Kidney (tissue), 13 donors: ENCODE measurements at regions not wholly inside any gene's neighbourhood (a gene's known extent, or its start where the extent isn't known, plus 50 kb on each side); places are given as distances from the start of the nearest gene placed in this dataset.

ENCODE experiments used
- DNase-seq, 5 donors: peaks; one replicate each; pipeline ENCODE4 v3.0.0-alpha.2; 2013 to 2020
- FAIRE-seq: peaks from 2 replicates; lab custom pipeline; 2012; peaks lifted over from hg19 to GRCh38; lab: Jason Lieb, UNC
- H3K27ac ChIP-seq, 2 donors: one replicate each; pipeline ENCODE4 v1.7.0; 2013; ENCODE audit warnings: low read depth in 2 of 2, low read length in 2 of 2, inconsistent platforms in 1 of 2
- H3K27me3 ChIP-seq: one replicate; pipeline ENCODE4 v1.7.1; 2013; ENCODE audit warnings: low read length, inconsistent platforms; ENCODE audit not compliant: control insufficient read depth, insufficient read depth
- H3K36me3 ChIP-seq, 3 donors: one replicate each; pipeline versions ENCODE4 v1.7.0 to v1.7.1; 2013; ENCODE audit warnings: low read length in 3 of 3, control low read depth in 1 of 3, inconsistent platforms in 1 of 3; ENCODE audit not compliant: insufficient read depth in 3 of 3, control insufficient read depth in 2 of 3
- H3K4me1 ChIP-seq, 3 donors: one replicate each; pipeline versions ENCODE4 v1.7.0 to v1.7.1; 2013; ENCODE audit warnings: low read length in 3 of 3, inconsistent platforms in 1 of 3, low read depth in 1 of 3; ENCODE audit not compliant: control insufficient read depth in 2 of 3, insufficient read depth in 2 of 3
- H3K4me3 ChIP-seq, 3 donors: one replicate each; pipeline versions ENCODE4 v1.7.0 to v1.8.1; 2013; ENCODE audit warnings: low read length in 3 of 3, control low read depth in 1 of 3, inconsistent platforms in 1 of 3
- H3K9ac ChIP-seq, 3 donors: one replicate each; pipeline versions ENCODE4 v1.7.0 to v1.7.1; 2013; ENCODE audit warnings: low read length in 3 of 3, control low read depth in 1 of 3, inconsistent platforms in 1 of 3
- H3K9me3 ChIP-seq, 3 donors: one replicate each; pipeline versions ENCODE4 v1.7.0 to v1.7.1; 2013; ENCODE audit warnings: low read length in 3 of 3, control low read depth in 1 of 3, inconsistent platforms in 1 of 3; ENCODE audit not compliant: control insufficient read depth in 2 of 3, insufficient read depth in 1 of 3
- CTCF ChIP-seq: IDR thresholded peaks from 3 replicates; pipeline ENCODE4 v1.5.1; 2012; ENCODE audit warnings: mild to moderate bottlenecking, moderate library complexity, borderline replicate concordance; ENCODE audit not compliant: insufficient read depth; ENCODE audit errors: extremely low read depth
- intact Hi-C: fragments of 100-400 bp; cut with DNase I; formaldehyde crosslinking; loops from one replicate; pipeline ENCODE4 v1.11.1; 2022
- donor health status: control.
- donor health status: control.
- donor health status: control.
- donor health status: control.
- donor health status: control.
- donor health status: DM: yes; HTN: yes; CAD: no.
- donor health status: Normal renal cell carcinoma (clear cell type).

GRCh38 chr2:2719781-2720180 lies 388.7 kb upstream of the MYT1L start:
- Histone ChIP-seq H3K27ac (no peak overlapping the region), H3K9ac (no peak overlapping the region), H3K4me1 (no peaks in the 10 kb centered on the region), H3K27me3 (no peaks in the 10 kb centered on the region), H3K9me3 (no peaks in the 10 kb centered on the region), H3K36me3 (no peaks in the 10 kb centered on the region), H3K4me3 (no peak overlapping the region)
- no peak for TF ChIP-seq CTCF
- FAIRE-seq (no peak), DNase-seq (no peak)
- intact Hi-C loops = no loop called here

GRCh38 chr2:2719015-2719414 lies 387.9 kb upstream of the MYT1L start:
- Histone ChIP-seq H3K9me3 (no peaks in the 10 kb centered on the region), H3K4me3 (no peak overlapping the region), H3K4me1 (no peaks in the 10 kb centered on the region), H3K27ac (no peak overlapping the region), H3K27me3 (no peaks in the 10 kb centered on the region), H3K9ac (no peak overlapping the region), H3K36me3 (no peaks in the 10 kb centered on the region)
- TF ChIP-seq CTCF = no peak
- peak in 3 of 5 donors; percentile 34 to 68 (median 56) for DNase-seq
- intact Hi-C loops = no loop called here
- FAIRE-seq = no peak

- no peak for TF ChIP-seq CTCF
- Histone ChIP-seq H3K9me3 (no peaks in the 10 kb centered on the region), H3K4me1 (no peaks in the 10 kb centered on the region), H3K27me3 (no peaks in the 10 kb centered on the region), H3K9ac (no peak overlapping the region), H3K36me3 (no peaks in the 10 kb centered on the region), H3K4me3 (no peak overlapping the region), H3K27ac (no peak overlapping the region)
- FAIRE-seq = no peak
- intact Hi-C loops = no loop called here
- DNase-seq = no peak
Observed at GRCh38 chr2:2717406-2717805, 386.3 kb upstream of the MYT1L start.

- intact Hi-C loops = no loop called here
- Histone ChIP-seq H3K4me1 (no peaks in the 10 kb centered on the region), H3K27me3 (no peaks in the 10 kb centered on the region), H3K9me3 (no peaks in the 10 kb centered on the region), H3K27ac (no peak overlapping the region), H3K4me3 (no peak overlapping the region), H3K36me3 (no peaks in the 10 kb centered on the region), H3K9ac (no peak overlapping the region)
- TF ChIP-seq CTCF = no peak
- FAIRE-seq = no peak
- DNase-seq = no peak
Observed at GRCh38 chr2:2716771-2717170, 385.7 kb upstream of the MYT1L start.
